ENCODE measurements at regions not wholly inside any gene's neighbourhood (a gene's known extent, or its start where the extent isn't known, plus 50 kb on each side); places are given as distances from the start of the nearest gene placed in this dataset.

DNA sequence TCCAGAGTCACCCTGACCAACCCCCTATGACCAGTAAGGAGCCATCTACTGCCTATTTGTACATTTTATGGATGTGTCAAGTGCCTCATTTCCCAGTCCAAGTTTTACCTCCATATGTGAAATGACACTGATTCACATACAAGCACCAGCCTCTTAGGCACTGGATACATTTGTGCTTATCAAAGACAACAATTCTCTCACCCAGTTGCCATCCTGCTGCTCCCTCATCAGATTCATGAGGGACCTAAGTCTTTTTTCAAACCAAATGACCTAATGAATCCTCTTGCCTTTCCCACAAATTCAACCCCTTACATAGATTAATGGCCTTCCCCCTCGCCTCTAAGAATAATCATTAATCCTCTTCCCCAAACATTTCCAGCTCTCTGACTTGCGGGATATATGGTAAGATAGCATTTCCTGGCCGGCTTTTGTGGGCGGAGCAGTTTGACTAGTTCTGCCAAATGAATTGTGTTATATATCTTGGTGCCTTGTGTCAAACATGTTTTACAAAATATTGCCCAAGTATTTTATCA lies 233.9 kb downstream of the ARAP2 start:
- TF ChIP-seq ZNF274 (IDR thresholded peaks at IDR 0.05; ENCODE audit: low read depth, low read length) = no peak
- TF ChIP-seq YY1 (IDR thresholded peaks at IDR 0.05; ENCODE audit: insufficient read depth, insufficient read length) = no peak

Data from NT2/D1 (cell line).